Right renal cortex interstitium (tissue), 3 donors: ENCODE measurements at regions not wholly inside any gene's neighbourhood (a gene's known extent, or its start where the extent isn't known, plus 50 kb on each side); places are given as distances from the start of the nearest gene placed in this dataset.
A peak's percentile ranks its signal among the peaks of the same experiment; 100 is the strongest.

Experiments used
- DNase-seq, 3 donors: peaks; one replicate each; pipeline ENCODE4 v3.0.0-alpha.2; 2013; ENCODE audit warnings: low read depth in 3 of 3, low spot score in 2 of 3

- no peak for DNase-seq
These were observed 102.8 kb upstream of the NMNAT3 start for GRCh38 chr3:139780593-139780992.

GRCh38 chr3:139778682-139779233 is 101.0 kb upstream of the NMNAT3 start:
- no peak for DNase-seq

GRCh38 chr3:139774560-139775302 is 97.0 kb upstream of the NMNAT3 start:
- DNase-seq = peak in 1 of 3 donors; percentile 19

- DNase-seq = no peak
These were observed 95.0 kb upstream of the NMNAT3 start for GRCh38 chr3:139772539-139773500.

- DNase-seq = no peak
These were observed 93.6 kb upstream of the NMNAT3 start for GRCh38 chr3:139771331-139771730.

- DNase-seq = no peak
These were observed 92.8 kb upstream of the NMNAT3 start for GRCh38 chr3:139770577-139770976.

GRCh38 chr3:139769796-139770195 is 92.0 kb upstream of the NMNAT3 start:
- no peak for DNase-seq

- no peak for DNase-seq
These were observed 87.2 kb upstream of the NMNAT3 start for GRCh38 chr3:139764936-139765335.

- DNase-seq = no peak
These were observed 86.5 kb upstream of the NMNAT3 start for GRCh38 chr3:139764069-139764905.

GRCh38 chr3:139762302-139762701 is 84.5 kb upstream of the NMNAT3 start:
- no peak for DNase-seq

GRCh38 chr3:139759470-139759869 is 81.7 kb upstream of the NMNAT3 start:
- no peak for DNase-seq

- no peak for DNase-seq
These were observed 81.0 kb upstream of the NMNAT3 start for GRCh38 chr3:139758654-139759291.

GRCh38 chr3:139757448-139758030 is 79.8 kb upstream of the NMNAT3 start:
- DNase-seq = no peak

GRCh38 chr3:139756529-139757103 is 78.8 kb upstream of the NMNAT3 start:
- DNase-seq = no peak

GRCh38 chr3:139755551-139755950 is 77.8 kb upstream of the NMNAT3 start:
- DNase-seq = no peak

- no peak for DNase-seq
These were observed 74.0 kb upstream of the NMNAT3 start for GRCh38 chr3:139751789-139752188.

- no peak for DNase-seq
These were observed 68.7 kb upstream of the NMNAT3 start for GRCh38 chr3:139746481-139746880.

GRCh38 chr3:139745831-139746230 is 68.1 kb upstream of the NMNAT3 start:
- no peak for DNase-seq

GRCh38 chr3:139738697-139739096 is 60.9 kb upstream of the NMNAT3 start:
- DNase-seq = no peak
